ENCODE measurements at regions not wholly inside any gene's neighbourhood (a gene's known extent, or its start where the extent isn't known, plus 50 kb on each side); places are given as distances from the start of the nearest gene placed in this dataset.

DNA sequence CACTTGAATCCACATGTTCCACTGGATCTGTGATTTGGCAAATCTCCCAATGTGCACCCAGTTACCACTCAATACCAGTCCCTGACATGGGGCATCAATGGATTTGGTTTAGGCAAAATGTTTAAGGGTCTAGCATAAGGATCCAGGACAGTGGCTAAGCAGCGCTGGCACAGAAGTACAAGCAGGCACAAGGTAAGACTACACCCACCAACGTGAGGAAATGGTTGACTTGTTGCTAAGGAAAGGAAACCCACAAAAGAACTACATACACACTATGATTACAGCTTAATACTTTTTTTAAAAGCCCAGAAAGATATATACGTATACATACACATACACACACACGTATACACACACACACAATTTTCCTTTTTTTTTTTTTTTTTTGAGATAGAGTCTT is 79.0 kb downstream of the DNAAF9 start:
- TF ChIP-seq, protein P1, sequence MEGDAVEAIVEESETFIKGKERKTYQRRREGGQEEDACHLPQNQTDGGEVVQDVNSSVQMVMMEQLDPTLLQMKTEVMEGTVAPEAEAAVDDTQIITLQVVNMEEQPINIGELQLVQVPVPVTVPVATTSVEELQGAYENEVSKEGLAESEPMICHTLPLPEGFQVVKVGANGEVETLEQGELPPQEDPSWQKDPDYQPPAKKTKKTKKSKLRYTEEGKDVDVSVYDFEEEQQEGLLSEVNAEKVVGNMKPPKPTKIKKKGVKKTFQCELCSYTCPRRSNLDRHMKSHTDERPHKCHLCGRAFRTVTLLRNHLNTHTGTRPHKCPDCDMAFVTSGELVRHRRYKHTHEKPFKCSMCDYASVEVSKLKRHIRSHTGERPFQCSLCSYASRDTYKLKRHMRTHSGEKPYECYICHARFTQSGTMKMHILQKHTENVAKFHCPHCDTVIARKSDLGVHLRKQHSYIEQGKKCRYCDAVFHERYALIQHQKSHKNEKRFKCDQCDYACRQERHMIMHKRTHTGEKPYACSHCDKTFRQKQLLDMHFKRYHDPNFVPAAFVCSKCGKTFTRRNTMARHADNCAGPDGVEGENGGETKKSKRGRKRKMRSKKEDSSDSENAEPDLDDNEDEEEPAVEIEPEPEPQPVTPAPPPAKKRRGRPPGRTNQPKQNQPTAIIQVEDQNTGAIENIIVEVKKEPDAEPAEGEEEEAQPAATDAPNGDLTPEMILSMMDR (conservative IDR thresholded peaks at IDR 0.05; ENCODE audit: low read length) = no peak
- TF ChIP-seq EZH2phosphoT487 (IDR thresholded peaks at IDR 0.05; ENCODE audit: borderline replicate concordance) = no peak
